Left ventricle myocardium inferior (tissue), 1 donor: ENCODE measurements at regions not wholly inside any gene's neighbourhood (a gene's known extent, or its start where the extent isn't known, plus 50 kb on each side); places are given as distances from the start of the nearest gene placed in this dataset.

Source experiments
- DNase-seq: peaks from one replicate; pipeline ENCODE4 v3.0.0-alpha.2; 2020
- H3K27ac ChIP-seq: fragments of 200-600 bp; replicated peaks from 2 replicates; pipeline ENCODE4 v1.8.0; 2021
- H3K27me3 ChIP-seq: fragments of 200-600 bp; 2 replicates; pipeline ENCODE4 v1.8.0; 2021; ENCODE audit warnings: low read depth
- H3K36me3 ChIP-seq: fragments of 200-600 bp; 2 replicates; pipeline ENCODE4 v1.8.0; 2021
- H3K4me1 ChIP-seq: fragments of 200-600 bp; 2 replicates; pipeline ENCODE4 v1.8.0; 2021
- H3K4me3 ChIP-seq: fragments of 200-600 bp; 2 replicates; pipeline ENCODE4 v1.8.0; 2021; ENCODE audit warnings: mild to moderate bottlenecking, moderate library complexity
- H3K9me3 ChIP-seq: fragments of 200-600 bp; replicated peaks from 2 replicates; pipeline ENCODE4 v1.8.0; 2021
- intact Hi-C: fragments of 100-400 bp; cut with micrococcal nuclease; formaldehyde crosslinking; loops from one replicate; pipeline ENCODE4 v1.11.0; 2022
- TF ChIP-seq, protein P1 (sequence below): fragments of 200-600 bp; IDR thresholded peaks from 2 replicates; pipeline ENCODE4 v1.8.0; 2021; ENCODE audit warnings: antibody characterized with exemption, mild to moderate bottlenecking, borderline replicate concordance
- donor health status: DM: no; HTN: yes; CAD: no; lungs with severe emphysema.

DNA sequence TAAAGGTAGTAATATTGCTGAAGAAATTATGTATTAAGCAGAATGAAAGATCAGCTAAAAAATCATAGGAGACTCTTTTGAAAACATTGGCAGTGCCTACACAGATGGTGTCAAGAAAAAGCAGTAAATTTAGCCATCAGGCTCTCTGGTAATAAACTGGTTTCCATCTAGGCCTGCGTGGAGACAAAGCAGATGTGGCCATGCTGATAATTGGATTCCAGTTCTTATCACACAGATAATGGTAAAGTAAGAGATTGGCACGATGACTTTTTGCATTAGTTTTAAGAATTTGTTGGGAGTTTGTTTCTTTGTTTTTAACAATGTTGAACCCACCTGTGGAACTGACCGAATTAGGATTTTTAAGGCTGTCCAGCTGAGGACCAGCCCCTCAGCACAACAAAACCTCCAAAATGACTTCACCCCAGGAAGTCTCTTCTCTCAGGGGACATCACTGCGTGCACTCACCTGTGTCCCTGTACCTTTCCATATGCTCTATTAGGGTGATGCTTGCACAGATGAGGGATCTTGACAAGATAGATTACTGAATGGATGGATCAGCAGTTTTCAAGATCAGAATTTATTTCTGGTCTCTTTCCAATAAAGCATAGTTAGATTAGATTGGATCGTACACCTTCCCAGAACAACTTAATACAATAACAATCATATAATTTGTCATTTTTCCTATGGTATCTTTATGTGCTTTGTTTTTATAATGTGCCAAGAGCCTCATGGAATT, 69.1 kb upstream of the DNAJC10 start:
- no peaks in the 10 kb centered on the region for H3K9me3 ChIP-seq
- no peak overlapping the region for H3K4me3 ChIP-seq
- TF ChIP-seq, protein P1, sequence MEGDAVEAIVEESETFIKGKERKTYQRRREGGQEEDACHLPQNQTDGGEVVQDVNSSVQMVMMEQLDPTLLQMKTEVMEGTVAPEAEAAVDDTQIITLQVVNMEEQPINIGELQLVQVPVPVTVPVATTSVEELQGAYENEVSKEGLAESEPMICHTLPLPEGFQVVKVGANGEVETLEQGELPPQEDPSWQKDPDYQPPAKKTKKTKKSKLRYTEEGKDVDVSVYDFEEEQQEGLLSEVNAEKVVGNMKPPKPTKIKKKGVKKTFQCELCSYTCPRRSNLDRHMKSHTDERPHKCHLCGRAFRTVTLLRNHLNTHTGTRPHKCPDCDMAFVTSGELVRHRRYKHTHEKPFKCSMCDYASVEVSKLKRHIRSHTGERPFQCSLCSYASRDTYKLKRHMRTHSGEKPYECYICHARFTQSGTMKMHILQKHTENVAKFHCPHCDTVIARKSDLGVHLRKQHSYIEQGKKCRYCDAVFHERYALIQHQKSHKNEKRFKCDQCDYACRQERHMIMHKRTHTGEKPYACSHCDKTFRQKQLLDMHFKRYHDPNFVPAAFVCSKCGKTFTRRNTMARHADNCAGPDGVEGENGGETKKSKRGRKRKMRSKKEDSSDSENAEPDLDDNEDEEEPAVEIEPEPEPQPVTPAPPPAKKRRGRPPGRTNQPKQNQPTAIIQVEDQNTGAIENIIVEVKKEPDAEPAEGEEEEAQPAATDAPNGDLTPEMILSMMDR, result no peak
- H3K4me1 ChIP-seq, result peaks cover 12% of the 10 kb centered on the region
- H3K27ac ChIP-seq, result no peak overlapping the region
- H3K36me3 ChIP-seq, result no peaks in the 10 kb centered on the region
- H3K27me3 ChIP-seq, result no peaks in the 10 kb centered on the region
- DNase-seq, result no peak
- intact Hi-C loops, result no loop called here

DNA sequence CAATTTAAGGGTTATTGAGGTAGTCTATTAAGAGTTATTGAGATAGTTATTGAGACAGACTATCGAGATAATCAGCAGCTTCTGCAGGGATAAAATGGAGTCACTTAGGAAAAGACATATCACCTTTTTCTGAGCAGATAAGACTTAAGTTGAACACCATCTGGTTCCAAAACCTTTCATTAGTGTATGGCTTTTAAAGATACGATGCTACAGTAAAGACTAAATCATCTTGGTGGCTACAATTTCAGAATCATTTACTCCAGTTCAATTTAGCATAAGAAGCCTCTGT, 68.6 kb upstream of the DNAJC10 start:
- intact Hi-C loops, result no loop called here
- Histone ChIP-seq H3K4me3 (no peak overlapping the region), H3K36me3 (no peaks in the 10 kb centered on the region), H3K27ac (no peak overlapping the region), H3K4me1 (peaks cover 12% of the 10 kb centered on the region), H3K9me3 (no peaks in the 10 kb centered on the region), H3K27me3 (no peaks in the 10 kb centered on the region)
- DNase-seq, result no peak
- TF ChIP-seq, protein P1, result no peak

DNA sequence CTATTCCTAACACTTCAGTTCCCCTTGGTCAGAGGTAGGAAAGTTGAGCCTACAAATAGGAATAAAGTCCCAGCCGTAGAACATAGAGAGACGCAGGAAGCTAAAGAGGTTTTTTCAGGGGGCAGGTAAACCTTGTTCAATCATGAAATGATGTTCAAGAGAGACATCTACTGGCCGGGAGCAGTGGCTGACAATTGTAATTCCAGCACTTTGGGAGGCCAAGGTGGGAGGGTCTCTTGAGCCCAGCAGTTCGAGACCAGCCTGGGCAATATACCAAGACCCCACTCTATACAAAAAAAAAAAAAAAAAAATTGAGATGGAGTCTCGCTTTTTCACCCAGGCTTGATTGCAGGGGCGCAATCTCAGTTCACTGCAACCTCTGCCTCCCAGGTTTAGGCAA, 66.7 kb upstream of the DNAJC10 start:
- no peak for DNase-seq
- TF ChIP-seq, protein P1, result peak; percentile 68
- no peak overlapping the region for H3K4me3 ChIP-seq
- no peaks in the 10 kb centered on the region for H3K36me3 ChIP-seq
- no peak overlapping the region for H3K27ac ChIP-seq
- H3K27me3 ChIP-seq, result no peaks in the 10 kb centered on the region
- intact Hi-C loops, result loop anchor here (2.0 kb wide), 1 partner anchor 463 kb away; no protein-coding TSS in a partner anchor
- peaks cover 12% of the 10 kb centered on the region for H3K4me1 ChIP-seq
- no peaks in the 10 kb centered on the region for H3K9me3 ChIP-seq

DNA sequence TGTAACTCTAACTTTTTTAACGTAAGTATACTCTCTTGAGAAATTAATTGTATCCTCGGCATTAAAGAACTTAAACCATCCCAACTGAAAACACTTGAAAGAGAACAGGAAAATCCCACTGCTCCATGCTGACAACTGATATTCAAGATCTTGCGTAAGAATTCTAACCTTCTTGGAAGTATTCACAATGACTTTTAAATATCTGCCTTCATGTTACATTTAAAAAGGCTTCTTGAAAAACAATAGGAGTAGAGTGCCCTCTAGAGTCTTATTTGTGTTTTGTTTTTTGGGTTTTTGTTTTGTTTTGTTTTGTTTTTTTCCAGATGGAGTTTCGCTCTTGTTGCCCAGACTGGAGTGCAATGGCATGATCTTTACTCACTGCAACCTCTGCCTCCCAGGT, 65.4 kb upstream of the DNAJC10 start:
- H3K36me3 ChIP-seq, result no peaks in the 10 kb centered on the region
- peaks cover 12% of the 10 kb centered on the region for H3K4me1 ChIP-seq
- no peak overlapping the region for H3K4me3 ChIP-seq
- no peaks in the 10 kb centered on the region for H3K27me3 ChIP-seq
- TF ChIP-seq, protein P1, result peak; percentile 69
- H3K27ac ChIP-seq, result no peak overlapping the region
- intact Hi-C loops, result loop anchor here (10.0 kb wide), 1 partner anchor 906 kb away; no protein-coding TSS in a partner anchor
- no peak for DNase-seq
- H3K9me3 ChIP-seq, result no peaks in the 10 kb centered on the region

- H3K27me3 ChIP-seq, result no peaks in the 10 kb centered on the region
- TF ChIP-seq, protein P1, result no peak
- no peaks in the 10 kb centered on the region for H3K9me3 ChIP-seq
- no peaks in the 10 kb centered on the region for H3K36me3 ChIP-seq
- intact Hi-C loops, result loop anchor here (10.0 kb wide), 1 partner anchor 908 kb away; no protein-coding TSS in a partner anchor
- H3K27ac ChIP-seq, result no peak overlapping the region
- peaks cover 12% of the 10 kb centered on the region for H3K4me1 ChIP-seq
- DNase-seq, result no peak
- H3K4me3 ChIP-seq, result no peak overlapping the region
Measured at GRCh38 chr2:182652326-182652725, 63.7 kb upstream of the DNAJC10 start.
